Lower leg skin (tissue), 3 donors: ENCODE measurements at regions not wholly inside any gene's neighbourhood (a gene's known extent, or its start where the extent isn't known, plus 50 kb on each side); places are given as distances from the start of the nearest gene placed in this dataset.

ENCODE experiments used
- POLR2A ChIP-seq, 2 donors: fragments of 450-650 bp; IDR thresholded peaks; one replicate each; pipeline ENCODE4 v1.6.1; 2016 to 2017; ENCODE audit warnings: antibody characterized with exemption in 2 of 2, mild to moderate bottlenecking in 1 of 2, moderate library complexity in 1 of 2
- TF ChIP-seq, protein P1 (sequence below), 3 donors: fragments of 450-650 bp; IDR thresholded peaks; one replicate each; pipeline ENCODE4 v1.5.1; 2016; ENCODE audit warnings: antibody characterized with exemption in 3 of 3, mild to moderate bottlenecking in 3 of 3, moderate library complexity in 2 of 3

DNA sequence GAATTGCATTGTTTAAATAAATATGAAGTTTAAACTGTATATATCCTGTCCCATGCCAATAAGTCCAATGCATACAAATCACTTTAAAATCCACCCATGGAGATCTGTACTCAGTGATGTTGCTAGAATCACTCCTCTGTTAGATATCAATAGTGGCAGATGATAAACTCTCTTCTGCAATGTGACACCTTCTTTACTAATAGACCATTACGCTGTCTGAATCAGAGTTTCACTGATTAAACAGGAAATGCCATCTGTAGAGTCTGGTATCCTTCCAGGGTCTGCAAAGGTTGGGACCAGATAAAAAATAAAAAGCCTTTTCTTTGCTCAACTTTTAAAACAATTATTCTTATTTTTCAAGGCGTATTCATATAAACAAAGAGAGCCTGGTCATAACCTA lies 134.5 kb downstream of the EDN3 start:
- TF ChIP-seq, protein P1, sequence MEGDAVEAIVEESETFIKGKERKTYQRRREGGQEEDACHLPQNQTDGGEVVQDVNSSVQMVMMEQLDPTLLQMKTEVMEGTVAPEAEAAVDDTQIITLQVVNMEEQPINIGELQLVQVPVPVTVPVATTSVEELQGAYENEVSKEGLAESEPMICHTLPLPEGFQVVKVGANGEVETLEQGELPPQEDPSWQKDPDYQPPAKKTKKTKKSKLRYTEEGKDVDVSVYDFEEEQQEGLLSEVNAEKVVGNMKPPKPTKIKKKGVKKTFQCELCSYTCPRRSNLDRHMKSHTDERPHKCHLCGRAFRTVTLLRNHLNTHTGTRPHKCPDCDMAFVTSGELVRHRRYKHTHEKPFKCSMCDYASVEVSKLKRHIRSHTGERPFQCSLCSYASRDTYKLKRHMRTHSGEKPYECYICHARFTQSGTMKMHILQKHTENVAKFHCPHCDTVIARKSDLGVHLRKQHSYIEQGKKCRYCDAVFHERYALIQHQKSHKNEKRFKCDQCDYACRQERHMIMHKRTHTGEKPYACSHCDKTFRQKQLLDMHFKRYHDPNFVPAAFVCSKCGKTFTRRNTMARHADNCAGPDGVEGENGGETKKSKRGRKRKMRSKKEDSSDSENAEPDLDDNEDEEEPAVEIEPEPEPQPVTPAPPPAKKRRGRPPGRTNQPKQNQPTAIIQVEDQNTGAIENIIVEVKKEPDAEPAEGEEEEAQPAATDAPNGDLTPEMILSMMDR (IDR thresholded peaks at IDR 0.05) = no peak
- TF ChIP-seq POLR2A (IDR thresholded peaks at IDR 0.05) = no peak
